ENCODE measurements at regions not wholly inside any gene's neighbourhood (a gene's known extent, or its start where the extent isn't known, plus 50 kb on each side); places are given as distances from the start of the nearest gene placed in this dataset.

GRCh38 chr7:85274454-85274853 is 87.6 kb upstream of the SEMA3D start:
- no peak for TF ChIP-seq EZH2phosphoT487 (conservative IDR thresholded peaks at IDR 0.05; ENCODE audit: low read length)
- TF ChIP-seq, protein P1, sequence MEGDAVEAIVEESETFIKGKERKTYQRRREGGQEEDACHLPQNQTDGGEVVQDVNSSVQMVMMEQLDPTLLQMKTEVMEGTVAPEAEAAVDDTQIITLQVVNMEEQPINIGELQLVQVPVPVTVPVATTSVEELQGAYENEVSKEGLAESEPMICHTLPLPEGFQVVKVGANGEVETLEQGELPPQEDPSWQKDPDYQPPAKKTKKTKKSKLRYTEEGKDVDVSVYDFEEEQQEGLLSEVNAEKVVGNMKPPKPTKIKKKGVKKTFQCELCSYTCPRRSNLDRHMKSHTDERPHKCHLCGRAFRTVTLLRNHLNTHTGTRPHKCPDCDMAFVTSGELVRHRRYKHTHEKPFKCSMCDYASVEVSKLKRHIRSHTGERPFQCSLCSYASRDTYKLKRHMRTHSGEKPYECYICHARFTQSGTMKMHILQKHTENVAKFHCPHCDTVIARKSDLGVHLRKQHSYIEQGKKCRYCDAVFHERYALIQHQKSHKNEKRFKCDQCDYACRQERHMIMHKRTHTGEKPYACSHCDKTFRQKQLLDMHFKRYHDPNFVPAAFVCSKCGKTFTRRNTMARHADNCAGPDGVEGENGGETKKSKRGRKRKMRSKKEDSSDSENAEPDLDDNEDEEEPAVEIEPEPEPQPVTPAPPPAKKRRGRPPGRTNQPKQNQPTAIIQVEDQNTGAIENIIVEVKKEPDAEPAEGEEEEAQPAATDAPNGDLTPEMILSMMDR (IDR thresholded peaks at IDR 0.05; ENCODE audit: insufficient read depth, low read length, poor library complexity, severe bottlenecking): no peak

Data from SU-DHL-6 (cell line).